ENCODE measurements at regions not wholly inside any gene's neighbourhood (a gene's known extent, or its start where the extent isn't known, plus 50 kb on each side); places are given as distances from the start of the nearest gene placed in this dataset.

DNA sequence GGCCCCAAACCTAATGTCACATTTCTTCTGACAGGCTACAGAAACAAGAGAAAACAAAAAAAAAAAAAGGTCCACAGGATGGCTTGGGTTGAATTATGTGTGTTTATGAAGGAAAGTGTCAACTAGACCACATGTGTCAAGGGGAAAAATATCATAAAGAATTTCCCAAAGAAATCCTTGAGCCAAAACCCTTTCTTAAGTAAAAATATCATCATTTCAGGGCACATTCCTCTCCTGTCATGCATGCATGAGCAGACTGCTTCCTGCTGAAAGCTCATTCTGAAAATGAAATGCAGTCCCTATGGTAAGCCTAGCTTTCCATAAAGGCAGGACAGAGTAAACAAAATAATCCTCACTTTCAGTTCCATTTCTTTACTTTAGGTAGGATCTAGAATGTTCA lies 85.7 kb upstream of the RBBP8 start:
- TF ChIP-seq, protein P1, sequence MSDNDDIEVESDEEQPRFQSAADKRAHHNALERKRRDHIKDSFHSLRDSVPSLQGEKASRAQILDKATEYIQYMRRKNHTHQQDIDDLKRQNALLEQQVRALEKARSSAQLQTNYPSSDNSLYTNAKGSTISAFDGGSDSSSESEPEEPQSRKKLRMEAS (CRISPR knock-in tag; IDR thresholded peaks at IDR 0.05): no peak
- TF ChIP-seq, protein P2, sequence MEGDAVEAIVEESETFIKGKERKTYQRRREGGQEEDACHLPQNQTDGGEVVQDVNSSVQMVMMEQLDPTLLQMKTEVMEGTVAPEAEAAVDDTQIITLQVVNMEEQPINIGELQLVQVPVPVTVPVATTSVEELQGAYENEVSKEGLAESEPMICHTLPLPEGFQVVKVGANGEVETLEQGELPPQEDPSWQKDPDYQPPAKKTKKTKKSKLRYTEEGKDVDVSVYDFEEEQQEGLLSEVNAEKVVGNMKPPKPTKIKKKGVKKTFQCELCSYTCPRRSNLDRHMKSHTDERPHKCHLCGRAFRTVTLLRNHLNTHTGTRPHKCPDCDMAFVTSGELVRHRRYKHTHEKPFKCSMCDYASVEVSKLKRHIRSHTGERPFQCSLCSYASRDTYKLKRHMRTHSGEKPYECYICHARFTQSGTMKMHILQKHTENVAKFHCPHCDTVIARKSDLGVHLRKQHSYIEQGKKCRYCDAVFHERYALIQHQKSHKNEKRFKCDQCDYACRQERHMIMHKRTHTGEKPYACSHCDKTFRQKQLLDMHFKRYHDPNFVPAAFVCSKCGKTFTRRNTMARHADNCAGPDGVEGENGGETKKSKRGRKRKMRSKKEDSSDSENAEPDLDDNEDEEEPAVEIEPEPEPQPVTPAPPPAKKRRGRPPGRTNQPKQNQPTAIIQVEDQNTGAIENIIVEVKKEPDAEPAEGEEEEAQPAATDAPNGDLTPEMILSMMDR (IDR thresholded peaks at IDR 0.05): no peak
- TF ChIP-seq ZNF671 (CRISPR knock-in tag; IDR thresholded peaks at IDR 0.05) (no peak), CREB1 (CRISPR knock-in tag; IDR thresholded peaks at IDR 0.05) (no peak)

Measured in WTC11 (cell line).